K562 (cell line): ENCODE measurements at regions not wholly inside any gene's neighbourhood (a gene's known extent, or its start where the extent isn't known, plus 50 kb on each side); places are given as distances from the start of the nearest gene placed in this dataset.

Experiments
- ATAC-seq: fragments of 200-7000 bp; cut with Tn5 transposase; 3 replicates; pipeline ENCODE4 v1.9.1; 2020; ENCODE audit warnings: moderate library complexity
- BruUV-seq: library from RNA; stranded (reverse); fragments of 400-500 nt; replicated peaks from 2 replicates; lab custom pipeline; 2021; lab: Mats Ljungman, UMichigan
- CTCF ChIA-PET: fragments of 300-600 bp; formaldehyde crosslinking; extraction: SDS; loops from one replicate; lab custom pipeline; 2021; ENCODE audit warnings: low intra/inter-chr PET ratio; lab: Yijun Ruan, JAX
- POLR2A ChIA-PET: fragments of 300-600, 350-650 bp; sonication (Branson Sonifier 250); formaldehyde crosslinking; extraction: SDS; loops from one replicate; lab custom pipeline; 2021; ENCODE audit warnings: antibody characterized with exemption, inconsistent platforms; lab: Yijun Ruan, JAX
- DNase-seq, 4 experiments: peaks; one replicate each; pipeline versions ENCODE4 v3.0.0 to v3.0.0-alpha.2; 2011 to 2018; ENCODE audit warnings: low spot score in 3 of 4, mixed read lengths in 3 of 4; ENCODE audit errors: extremely low read depth in 1 of 4
- FAIRE-seq: peaks from 2 replicates; lab custom pipeline; 2011; peaks lifted over from hg19 to GRCh38; lab: Jason Lieb, UNC
- H2AFZ ChIP-seq: 2 replicates; pipeline ENCODE4 v1.6.0; 2011; ENCODE audit warnings: low read depth, low read length, control low read depth, inconsistent platforms
- H3K27ac ChIP-seq: fragments of 200-600 bp; 3 replicates; pipeline ENCODE4 v1.8.0; 2011; ENCODE audit warnings: low read depth, mild to moderate bottlenecking, control low read depth, inconsistent platforms, low read length, moderate library complexity, mixed read lengths; ENCODE audit errors: extremely low read depth
- H3K27me3 ChIP-seq, 2 experiments: fragments of 300-600 bp in 1 of 2; 2 replicates in 1 of 2; 3 replicates in 1 of 2; pipeline versions ENCODE4 v1.6.0 to v1.8.0; 2011; ENCODE audit warnings: inconsistent platforms in 2 of 2, low read length in 2 of 2, mild to moderate bottlenecking in 1 of 2, mixed read lengths in 1 of 2, moderate library complexity in 1 of 2; ENCODE audit not compliant: control insufficient read depth in 2 of 2, insufficient read depth in 2 of 2
- H3K36me3 ChIP-seq: fragments of 300-600 bp; 3 replicates; pipeline ENCODE4 v1.8.0; 2011; ENCODE audit warnings: mild to moderate bottlenecking, low read length, inconsistent platforms; ENCODE audit not compliant: control insufficient read depth, insufficient read depth
- H3K4me1 ChIP-seq, 2 experiments: fragments of 200-600 bp in 1 of 2; replicated peaks in 1 of 2; 2 replicates in 1 of 2; 3 replicates in 1 of 2; pipeline versions ENCODE4 v1.5.1 to v1.8.0; 2011; ENCODE audit warnings: inconsistent platforms in 2 of 2, low read length in 2 of 2, mild to moderate bottlenecking in 1 of 2, mixed read lengths in 1 of 2, moderate library complexity in 1 of 2; ENCODE audit not compliant: control insufficient read depth in 2 of 2, insufficient read depth in 2 of 2
- H3K4me2 ChIP-seq: 2 replicates; pipeline ENCODE4 v1.6.1; 2011; ENCODE audit warnings: low read length, control low read depth, inconsistent platforms, mixed read lengths; ENCODE audit not compliant: insufficient read depth
- H3K4me3 ChIP-seq: fragments of 200-600 bp; sonication (generic), shearing (Covaris generic); 2 replicates; pipeline ENCODE4 v1.5.1; 2016; ENCODE audit warnings: control low read depth, inconsistent platforms
- H3K79me2 ChIP-seq: fragments of 200-600 bp; 3 replicates; pipeline ENCODE4 v1.8.0; 2011; ENCODE audit warnings: low read length, inconsistent platforms; ENCODE audit not compliant: control insufficient read depth, insufficient read depth
- H3K9ac ChIP-seq, 2 experiments: 2 replicates each; pipeline versions ENCODE4 v1.6.0 to v1.6.1; 2011; ENCODE audit warnings: low read depth in 2 of 2, low read length in 2 of 2, control low read depth in 1 of 2, inconsistent platforms in 1 of 2, mild to moderate bottlenecking in 1 of 2, mixed read lengths in 1 of 2; ENCODE audit not compliant: insufficient read depth in 1 of 2
- H3K9me1 ChIP-seq: one replicate; pipeline ENCODE4 v1.6.0; 2011; ENCODE audit warnings: inconsistent platforms, mild to moderate bottlenecking, low read length, moderate library complexity; ENCODE audit not compliant: control insufficient read depth, insufficient read depth
- H3K9me3 ChIP-seq: replicated peaks from 2 replicates; pipeline ENCODE4 v1.5.1; 2011; ENCODE audit warnings: low read depth, low read length, inconsistent platforms; ENCODE audit not compliant: control insufficient read depth, insufficient read depth
- H4K20me1 ChIP-seq: replicated peaks from 2 replicates; pipeline ENCODE4 v1.6.1; 2011; ENCODE audit warnings: low read length, inconsistent platforms, mixed read lengths; ENCODE audit not compliant: control insufficient read depth, insufficient read depth
- ARID4B ChIP-seq: sonication (generic); formaldehyde crosslinking; IDR thresholded peaks from 2 replicates; pipeline ENCODE4 v1.8.0; 2022; ENCODE audit warnings: mild to moderate bottlenecking, missing genetic modification reagents
- BRF2 ChIP-seq: IDR thresholded peaks from 3 replicates; pipeline ENCODE4 v1.6.1; 2011; ENCODE audit warnings: borderline replicate concordance, mild to moderate bottlenecking; ENCODE audit not compliant: insufficient read length, insufficient read depth
- FOXA3 ChIP-seq, 2 experiments: fragments of 450-650 bp in 1 of 2; sonication (generic) in 1 of 2; formaldehyde crosslinking; IDR thresholded peaks in 1 of 2; conservative IDR thresholded peaks in 1 of 2; 2 replicates each; pipeline versions ENCODE4 v1.4.0 to v1.8.0; 2020 to 2022; ENCODE audit warnings: mild to moderate bottlenecking in 2 of 2, missing genetic modification reagents in 1 of 2
- KAT2B ChIP-seq: IDR thresholded peaks from one replicate; pipeline ENCODE4 v1.6.1; 2012; ENCODE audit warnings: low read depth, mild to moderate bottlenecking, control low read depth, inconsistent platforms, low read length, moderate library complexity
- SIRT6 ChIP-seq: IDR thresholded peaks from one replicate; pipeline ENCODE4 v1.6.1; 2012; ENCODE audit warnings: low read depth, mild to moderate bottlenecking, control low read depth, inconsistent platforms, low read length, moderate library complexity
- ZKSCAN1 ChIP-seq: fragments of 150-350 bp; IDR thresholded peaks from 2 replicates; pipeline ENCODE4 v1.6.1; 2016; ENCODE audit warnings: low read depth, low read length
- WGBS: fragments of 100-300 bp; shearing (Covaris generic); methylation state at CpG from one replicate; pipeline ENCODE4 v1.1.6; 2016; ENCODE audit warnings: low coverage, mixed read lengths; ENCODE audit not compliant: insufficient coverage; ENCODE audit errors: missing lambda C conversion rate; 5-methylcytosine and 5-hydroxymethylcytosine counted together
- in situ Hi-C: fragments of 300-500 bp; cut with MboI; formaldehyde crosslinking; loops from 4 replicates; pipeline ENCODE4 v1.15.0; 2018; ENCODE audit warnings: inconsistent platforms, mixed read lengths
- intact Hi-C: fragments of 100-400 bp; cut with micrococcal nuclease; formaldehyde crosslinking; loops from 2 replicates; pipeline ENCODE4 v1.14.2; 2022

GRCh38 chr5:106658150-106658549 lies 1012.6 kb downstream of the EFNA5 start (continued):
- no peak for TF ChIP-seq ZKSCAN1
- TF ChIP-seq, all 486 proteins: peak for 0

GRCh38 chr5:106656821-106657220 lies 1013.9 kb downstream of the EFNA5 start:
- intact Hi-C loops = no loop called here

More at GRCh38 chr5:106656821-106657220, 1013.9 kb downstream of the EFNA5 start:
- POLR2A ChIA-PET = interaction anchor here (0.5 kb wide), 1 partner anchor 657 kb away, joined by 3 read pairs; no protein-coding TSS in a partner anchor
- no peak for ATAC-seq
- BruUV-seq = no TSS peak
- no peaks in the 10 kb centered on the region for H3K27me3 ChIP-seq
- no peaks in the 10 kb centered on the region for H3K9me1 ChIP-seq
- no peak overlapping the region for H2AFZ ChIP-seq
- DNase-seq = no peak
- H3K4me1 ChIP-seq = no peaks in the 10 kb centered on the region
- no peak overlapping the region for H3K27ac ChIP-seq
- no peak overlapping the region for H3K4me3 ChIP-seq
- H4K20me1 ChIP-seq = no peaks in the 10 kb centered on the region
- no peaks in the 10 kb centered on the region for H3K9me3 ChIP-seq
- WGBS = 0% methylated on average over 2 of the region's 2 CpGs
- in situ Hi-C loops = no loop called here
- no peak for FAIRE-seq
- TF ChIP-seq FOXA3 (CRISPR knock-in tag; conservative IDR thresholded peaks at IDR 0.05 in 1 of 2, IDR thresholded peaks at IDR 0.05 in 1 of 2) (no peak), KAT2B (no peak), ARID4B (CRISPR knock-in tag) (no peak), BRF2 (no peak), SIRT6 (no peak)
- CTCF ChIA-PET = no interaction called here
- H3K36me3 ChIP-seq = no peaks in the 10 kb centered on the region
- H3K79me2 ChIP-seq = no peaks in the 10 kb centered on the region
- H3K9ac ChIP-seq = no peak overlapping the region
- no peak overlapping the region for H3K4me2 ChIP-seq
